NCI-H524 (cell line): ENCODE measurements at regions not wholly inside any gene's neighbourhood (a gene's known extent, or its start where the extent isn't known, plus 50 kb on each side); places are given as distances from the start of the nearest gene placed in this dataset.

ENCODE experiments used
- DNase-seq, 2 experiments: peaks; one replicate each; lab custom pipeline; 2025; lab: John Stamatoyannopoulos, UW

- DNase-seq = no peak
Measured at GRCh38 chr2:150705767-150706166, 218.3 kb upstream of the RND3 start.

- DNase-seq = no peak
Measured at GRCh38 chr2:150705357-150705756, 217.9 kb upstream of the RND3 start.

GRCh38 chr2:150702791-150703190 is 215.3 kb upstream of the RND3 start:
- DNase-seq = no peak

GRCh38 chr2:150700666-150701580 is 213.5 kb upstream of the RND3 start:
- no peak for DNase-seq

- DNase-seq = no peak
Measured at GRCh38 chr2:150699218-150699617, 211.8 kb upstream of the RND3 start.

- no peak for DNase-seq
Measured at GRCh38 chr2:150698016-150698661, 210.7 kb upstream of the RND3 start.

- no peak for DNase-seq
Measured at GRCh38 chr2:150697596-150697995, 210.1 kb upstream of the RND3 start.

GRCh38 chr2:150695451-150696135 is 208.1 kb upstream of the RND3 start:
- no peak for DNase-seq

- no peak for DNase-seq
Measured at GRCh38 chr2:150693556-150693955, 206.1 kb upstream of the RND3 start.

- no peak for DNase-seq
Measured at GRCh38 chr2:150690870-150691269, 203.4 kb upstream of the RND3 start.

GRCh38 chr2:150690261-150690660 is 202.8 kb upstream of the RND3 start:
- DNase-seq = no peak

GRCh38 chr2:150689590-150689989 is 202.1 kb upstream of the RND3 start:
- DNase-seq = no peak

GRCh38 chr2:150688016-150688415 is 200.5 kb upstream of the RND3 start:
- no peak for DNase-seq

- no peak for DNase-seq
Measured at GRCh38 chr2:150686391-150686790, 198.9 kb upstream of the RND3 start.

- DNase-seq = no peak
Measured at GRCh38 chr2:150681120-150681804, 193.8 kb upstream of the RND3 start.

GRCh38 chr2:150679456-150680120 is 192.1 kb upstream of the RND3 start:
- no peak for DNase-seq

GRCh38 chr2:150677551-150677950 is 190.1 kb upstream of the RND3 start:
- DNase-seq = no peak

GRCh38 chr2:150676747-150677383 is 189.4 kb upstream of the RND3 start:
- no peak for DNase-seq

GRCh38 chr2:150675807-150676206 is 188.3 kb upstream of the RND3 start:
- no peak for DNase-seq

GRCh38 chr2:150674283-150674682 is 186.8 kb upstream of the RND3 start:
- no peak for DNase-seq

- no peak for DNase-seq
Measured at GRCh38 chr2:150672311-150672710, 184.8 kb upstream of the RND3 start.
